ENCODE measurements at regions not wholly inside any gene's neighbourhood (a gene's known extent, or its start where the extent isn't known, plus 50 kb on each side); places are given as distances from the start of the nearest gene placed in this dataset.

DNA sequence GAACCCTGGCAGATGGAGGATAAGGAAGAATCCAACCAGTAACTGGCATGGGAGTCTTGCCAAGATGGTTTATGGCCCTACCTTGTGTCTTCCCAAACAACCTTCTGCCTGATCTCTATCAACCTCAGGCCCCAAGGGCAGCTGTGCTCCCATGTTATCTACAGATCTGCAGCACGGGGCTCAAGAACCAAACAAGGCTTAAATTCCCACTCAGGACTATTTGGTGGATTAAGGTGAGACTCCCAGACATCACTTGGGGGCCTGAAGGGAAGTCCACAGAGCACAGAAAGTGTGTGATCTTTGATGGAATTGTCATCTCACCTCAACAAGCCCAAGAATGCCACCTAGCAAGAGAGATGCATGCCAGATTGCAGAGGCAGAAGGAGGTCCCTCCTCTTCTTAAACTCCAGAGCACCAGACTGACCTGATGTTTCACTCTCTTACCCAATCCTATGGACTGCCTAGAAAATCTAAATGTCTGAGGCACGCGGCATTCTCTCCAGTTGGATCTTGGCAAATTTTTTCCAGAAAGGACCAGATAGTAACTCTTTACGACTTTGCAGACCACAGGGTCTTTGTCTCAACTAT, 759.5 kb upstream of the TBX3 start:
- Mint-ChIP-seq H3K27ac (no peak overlapping the region), H3K4me3 (no peak overlapping the region), H3K4me1 (no peaks in the 10 kb centered on the region), H3K36me3 (no peaks in the 10 kb centered on the region), H3K9me3 (peaks cover 0 to 2% (median 1%) of the 10 kb centered on the region in 6 donors), H3K27me3 (ENCODE audit: low read depth in 3 of 3) (peaks cover 0 to 2% (median 2%) of the 10 kb centered on the region in 3 donors)
- DNase-seq, result no peak

DNA sequence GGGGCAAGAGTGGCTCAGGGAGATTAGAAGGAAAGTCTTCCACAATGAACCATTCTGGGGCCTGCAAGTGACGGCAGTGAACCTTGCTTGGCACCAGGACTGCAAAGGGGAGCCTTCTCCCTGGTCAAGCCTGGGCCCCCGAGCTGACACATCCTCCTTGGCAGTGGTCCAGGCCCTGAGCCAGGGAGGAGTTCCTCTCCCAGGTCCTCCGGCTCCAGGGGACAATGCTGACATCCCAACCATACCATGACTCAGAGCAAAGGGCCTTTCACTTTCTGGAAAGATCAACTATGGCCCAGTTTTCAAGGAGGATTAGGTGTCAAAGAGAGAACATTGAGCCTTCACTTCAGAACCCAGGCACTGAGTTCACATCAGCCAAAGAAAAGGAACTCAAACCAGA, 756.5 kb upstream of the TBX3 start:
- Mint-ChIP-seq H3K9me3 (peaks cover 0 to 5% (median 2%) of the 10 kb centered on the region in 6 donors), H3K36me3 (no peaks in the 10 kb centered on the region), H3K27me3 (ENCODE audit: low read depth in 3 of 3) (peaks cover 0 to 5% (median 2%) of the 10 kb centered on the region in 3 donors), H3K4me1 (no peaks in the 10 kb centered on the region), H3K27ac (no peak overlapping the region), H3K4me3 (no peak overlapping the region)
- no peak for DNase-seq

DNA sequence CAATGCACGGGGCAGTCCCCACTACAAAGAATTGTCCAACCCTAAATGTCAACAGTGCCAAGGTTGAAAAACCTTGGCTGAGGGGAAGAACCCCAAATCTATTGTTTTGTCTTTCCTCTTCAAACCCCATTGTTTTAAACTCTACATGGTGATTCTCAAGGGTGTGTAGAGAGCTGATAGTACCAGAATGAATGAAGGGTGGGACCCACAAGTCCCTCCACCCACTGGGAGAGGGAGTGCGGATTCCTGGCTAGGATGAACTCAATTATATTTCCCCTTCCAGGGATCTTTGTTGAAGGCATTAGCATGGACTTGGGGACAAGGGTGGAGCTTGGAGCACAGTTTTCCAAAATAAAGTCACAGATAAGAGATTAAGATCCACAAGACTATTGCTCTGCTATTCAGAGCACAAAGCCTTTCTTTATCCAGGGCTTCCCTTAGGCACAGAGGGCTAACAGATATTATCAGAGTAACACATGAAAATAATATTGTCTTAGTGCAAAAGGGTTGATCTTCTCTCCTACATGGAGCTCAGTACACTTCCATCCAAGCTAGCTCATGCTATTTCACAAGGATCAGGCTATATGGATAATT, 755.1 kb upstream of the TBX3 start:
- DNase-seq, result no peak
- Mint-ChIP-seq H3K4me1 (no peaks in the 10 kb centered on the region), H3K36me3 (no peaks in the 10 kb centered on the region), H3K4me3 (no peak overlapping the region), H3K27me3 (ENCODE audit: low read depth in 3 of 3) (peaks cover 0 to 5% (median 2%) of the 10 kb centered on the region in 3 donors), H3K9me3 (peaks cover 0 to 5% (median 2%) of the 10 kb centered on the region in 6 donors), H3K27ac (no peak overlapping the region)

DNA sequence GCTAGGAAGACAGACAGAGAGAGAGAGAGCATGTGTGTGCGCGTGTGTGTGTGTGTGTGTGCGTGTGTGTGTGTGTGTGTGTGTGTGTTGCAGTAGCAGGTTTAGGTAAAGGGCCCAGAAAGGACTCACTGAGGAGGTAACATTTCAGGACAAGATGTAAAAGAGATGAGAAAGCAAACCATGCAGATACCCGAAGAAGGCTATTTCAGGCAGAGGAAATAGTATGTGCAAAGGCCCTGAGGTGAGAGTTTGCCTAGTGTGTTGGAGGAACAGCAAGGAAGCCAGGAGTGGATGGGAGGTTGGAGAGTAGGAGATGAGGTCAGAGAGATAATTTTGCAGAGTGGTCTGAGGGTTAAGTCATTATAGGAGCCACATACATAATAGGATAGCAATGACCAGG, 754.3 kb upstream of the TBX3 start:
- Mint-ChIP-seq H3K36me3 (no peaks in the 10 kb centered on the region), H3K27ac (no peak overlapping the region), H3K9me3 (peaks cover 0 to 5% (median 3%) of the 10 kb centered on the region in 6 donors), H3K27me3 (ENCODE audit: low read depth in 3 of 3) (peaks cover 0 to 5% (median 2%) of the 10 kb centered on the region in 3 donors), H3K4me1 (no peaks in the 10 kb centered on the region), H3K4me3 (no peak overlapping the region)
- DNase-seq, result no peak

DNA sequence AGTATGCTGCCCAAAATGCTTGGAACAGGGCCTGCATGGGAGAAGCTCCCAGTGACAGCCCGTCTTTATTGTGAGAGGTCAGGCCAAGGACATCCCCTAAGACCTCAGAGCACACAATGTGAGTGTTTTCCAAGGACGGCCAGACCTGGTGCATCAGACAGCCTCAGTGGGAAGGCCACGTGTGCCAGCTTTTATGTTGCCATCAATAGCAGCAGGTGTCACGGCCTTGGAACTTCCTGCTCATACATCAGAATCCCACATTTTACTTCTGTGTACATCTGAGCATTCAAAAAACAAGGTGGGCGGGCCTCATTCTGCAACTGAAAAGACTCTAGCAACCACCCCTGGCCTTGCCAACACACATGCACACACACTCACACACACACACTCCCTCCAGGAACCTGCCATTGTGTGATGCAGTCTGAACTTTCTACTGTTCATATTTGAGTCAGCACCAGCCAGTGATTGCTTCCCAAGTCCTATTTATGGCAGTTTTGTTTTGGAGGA, 753.1 kb upstream of the TBX3 start:
- Mint-ChIP-seq H3K27me3 (ENCODE audit: low read depth in 3 of 3) (peaks cover 0 to 5% (median 5%) of the 10 kb centered on the region in 3 donors), H3K9me3 (peaks cover 0 to 5% (median 3%) of the 10 kb centered on the region in 6 donors), H3K27ac (no peak overlapping the region), H3K36me3 (no peaks in the 10 kb centered on the region), H3K4me3 (no peak overlapping the region), H3K4me1 (no peaks in the 10 kb centered on the region)
- no peak for DNase-seq

DNA sequence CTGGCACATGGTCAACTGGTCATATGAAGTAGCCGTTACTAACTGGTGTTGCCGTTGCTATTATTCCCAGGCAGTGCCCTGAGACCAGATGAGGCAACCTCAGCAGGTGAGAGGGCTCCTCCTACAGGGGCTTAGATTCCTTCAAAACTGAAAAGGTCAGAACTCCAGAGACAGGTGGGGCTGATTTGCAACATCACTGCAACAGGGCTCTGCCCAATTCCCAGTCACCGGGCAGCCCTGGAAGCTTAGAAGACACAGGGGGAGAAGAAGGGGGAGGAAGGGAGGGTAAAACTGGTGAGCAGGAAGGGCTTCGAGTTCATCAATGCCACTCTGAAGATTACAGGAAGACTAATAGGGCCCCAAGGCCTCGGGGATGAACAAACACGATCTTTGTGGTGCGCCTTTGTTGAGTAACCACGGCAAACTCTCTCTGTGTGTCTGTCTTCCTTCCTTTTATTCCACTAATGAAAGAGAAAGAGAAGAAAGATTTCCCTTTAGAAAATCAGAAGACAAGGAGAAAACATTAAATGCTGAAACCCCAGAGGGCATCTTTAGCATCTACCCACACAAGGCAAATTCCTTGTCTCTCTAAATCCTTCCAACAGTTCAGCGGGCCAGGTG, 749.1 kb upstream of the TBX3 start:
- Mint-ChIP-seq H3K9me3 (peaks cover 0 to 5% (median 2%) of the 10 kb centered on the region in 6 donors), H3K27ac (no peak overlapping the region), H3K27me3 (ENCODE audit: low read depth in 3 of 3) (peaks cover 0 to 2% (median 2%) of the 10 kb centered on the region in 3 donors), H3K4me1 (no peaks in the 10 kb centered on the region), H3K36me3 (no peaks in the 10 kb centered on the region), H3K4me3 (no peak overlapping the region)
- no peak for DNase-seq

DNA sequence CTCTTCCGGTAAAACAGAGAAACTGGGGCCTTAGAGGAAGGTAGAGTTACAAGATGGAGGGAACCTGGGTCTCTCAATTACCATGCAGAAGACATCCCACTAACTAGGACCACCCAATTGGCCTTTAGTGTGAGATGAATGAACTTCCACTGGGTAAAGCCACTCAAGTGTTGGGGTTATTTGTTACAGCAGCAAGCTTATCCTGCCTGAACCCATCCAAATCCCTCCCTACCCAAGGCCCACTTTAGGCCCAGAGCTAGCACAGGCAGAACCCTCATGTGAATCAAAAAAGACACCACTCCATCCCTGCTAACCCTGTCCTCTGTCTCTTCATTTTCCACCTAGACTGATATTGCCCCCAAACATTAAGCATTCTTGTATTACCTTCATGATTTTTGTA, 746.7 kb upstream of the TBX3 start:
- H3K36me3 Mint-ChIP-seq, result no peaks in the 10 kb centered on the region
- H3K4me1 Mint-ChIP-seq, result no peaks in the 10 kb centered on the region
- no peak overlapping the region for H3K27ac Mint-ChIP-seq
- H3K4me3 Mint-ChIP-seq, result no peak overlapping the region
- peaks cover 0 to 3% (median 2%) of the 10 kb centered on the region in 3 donors for H3K27me3 Mint-ChIP-seq (ENCODE audit: low read depth in 3 of 3)
- no peak for DNase-seq
- H3K9me3 Mint-ChIP-seq, result peaks cover 0 to 5% (median 2%) of the 10 kb centered on the region in 6 donors

DNA sequence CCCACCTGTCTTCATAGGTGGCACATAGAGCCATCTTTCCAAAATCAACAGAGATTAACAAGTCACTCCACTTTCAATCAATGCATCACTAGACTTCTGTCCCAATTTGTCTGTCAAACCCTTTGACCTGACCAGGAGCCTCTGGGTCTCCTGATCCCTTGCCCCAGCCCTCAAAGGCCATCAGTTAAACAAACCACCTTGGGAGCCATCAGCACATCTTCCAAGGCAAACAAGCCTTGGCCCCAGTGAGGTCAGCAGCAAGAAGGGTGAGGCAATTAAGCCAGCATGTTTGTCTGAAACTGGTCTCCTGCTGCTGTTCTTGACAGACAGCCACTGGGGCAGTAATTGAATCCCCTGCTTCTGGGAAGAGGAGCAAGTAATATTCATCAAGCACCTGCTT, 742.8 kb upstream of the TBX3 start:
- peaks cover 0 to 3% (median under 1%) of the 10 kb centered on the region in 6 donors for H3K9me3 Mint-ChIP-seq
- no peak overlapping the region for H3K4me3 Mint-ChIP-seq
- no peaks in the 10 kb centered on the region for H3K36me3 Mint-ChIP-seq
- H3K27ac Mint-ChIP-seq, result no peak overlapping the region
- DNase-seq, result no peak
- peaks cover 0 to 3% (median 2%) of the 10 kb centered on the region in 3 donors for H3K27me3 Mint-ChIP-seq (ENCODE audit: low read depth in 3 of 3)
- no peaks in the 10 kb centered on the region for H3K4me1 Mint-ChIP-seq

DNA sequence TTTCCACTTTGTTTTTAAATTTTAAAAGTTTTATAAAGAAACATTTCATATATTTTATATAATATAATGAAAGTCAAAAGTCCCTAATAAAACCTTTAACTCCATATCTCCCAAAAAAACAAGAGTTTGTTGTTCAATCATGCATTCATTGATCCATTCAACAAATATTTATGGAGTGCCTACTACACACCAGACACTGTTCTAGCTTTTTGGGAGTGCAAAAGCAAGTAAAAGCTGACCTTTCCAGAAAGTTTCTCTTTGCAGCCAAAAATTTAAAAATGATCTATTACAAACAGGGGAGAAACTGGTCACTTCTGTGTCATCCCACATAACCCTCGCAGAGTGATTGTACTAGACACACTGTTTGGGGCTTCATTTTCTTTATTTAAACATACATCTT, 740.0 kb upstream of the TBX3 start:
- H3K4me1 Mint-ChIP-seq, result no peaks in the 10 kb centered on the region
- DNase-seq, result no peak
- no peaks in the 10 kb centered on the region for H3K36me3 Mint-ChIP-seq
- H3K9me3 Mint-ChIP-seq, result peaks cover 0 to 2% (median 0%) of the 10 kb centered on the region in 6 donors
- no peak overlapping the region for H3K27ac Mint-ChIP-seq
- H3K27me3 Mint-ChIP-seq (ENCODE audit: low read depth in 3 of 3), result peaks cover 0 to 2% (median 2%) of the 10 kb centered on the region in 3 donors
- H3K4me3 Mint-ChIP-seq, result no peak overlapping the region

DNA sequence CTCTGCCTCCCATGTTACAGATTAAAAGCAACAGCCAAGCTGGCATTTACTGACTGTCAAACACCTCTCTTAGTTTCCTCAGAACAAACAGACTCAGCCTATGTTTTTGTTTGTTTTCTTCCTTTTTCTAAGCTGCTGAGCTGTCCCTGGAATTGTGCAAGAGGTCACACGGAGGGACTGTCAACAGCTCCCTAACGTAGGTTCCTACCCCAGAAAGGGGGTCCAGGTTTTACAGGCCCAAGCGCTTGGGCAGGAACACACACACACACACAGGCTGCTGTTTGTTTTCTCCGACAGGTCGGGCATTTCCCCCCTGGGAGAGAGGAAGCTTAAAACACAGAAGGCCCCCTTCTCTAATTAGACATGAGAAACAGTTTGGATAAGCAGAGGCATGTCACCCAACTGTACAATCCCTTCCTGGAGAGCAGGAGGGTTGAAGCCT, 739.6 kb upstream of the TBX3 start:
- Mint-ChIP-seq H3K27ac (no peak overlapping the region), H3K4me3 (no peak overlapping the region), H3K36me3 (no peaks in the 10 kb centered on the region), H3K9me3 (peaks cover 0 to 2% (median 0%) of the 10 kb centered on the region in 6 donors), H3K27me3 (ENCODE audit: low read depth in 3 of 3) (peaks cover 0 to 2% (median 2%) of the 10 kb centered on the region in 3 donors), H3K4me1 (no peaks in the 10 kb centered on the region)
- DNase-seq, result no peak

DNA sequence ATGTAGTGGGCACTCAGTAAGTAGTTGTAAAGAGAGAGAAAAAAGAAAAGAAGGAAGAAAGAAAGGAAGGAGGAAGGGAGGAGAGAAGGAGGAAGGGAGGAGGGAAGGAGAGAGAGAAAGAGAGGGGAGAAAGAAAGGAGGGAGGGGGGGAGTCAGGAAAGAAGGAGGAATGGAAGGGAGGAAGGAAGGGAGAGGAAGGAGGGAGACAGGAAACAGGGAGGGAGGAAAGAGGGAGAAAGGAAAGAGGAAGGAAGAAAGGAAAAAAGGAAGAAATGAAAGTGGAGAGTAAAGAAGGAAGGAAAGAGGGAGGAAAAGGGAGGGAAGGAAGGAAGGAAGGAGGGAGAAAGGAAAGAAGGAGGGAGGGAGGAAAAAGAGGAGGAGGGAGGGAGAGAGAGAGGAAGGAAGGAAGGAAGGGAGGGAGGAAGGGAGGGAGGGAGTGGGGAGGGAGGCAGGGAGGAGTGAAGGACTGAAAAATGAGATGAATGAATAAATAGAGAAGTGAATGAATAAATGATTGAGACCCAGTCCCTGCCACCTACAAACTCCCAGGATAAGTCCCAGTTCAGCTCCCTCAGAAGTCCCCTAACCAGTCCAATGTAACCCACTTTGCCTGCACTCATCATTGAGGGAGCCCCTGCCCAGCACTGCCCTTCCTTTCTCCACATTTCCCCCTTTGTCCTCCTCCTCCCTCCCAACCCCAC, 739.0 kb upstream of the TBX3 start:
- peaks cover 0 to 2% (median 2%) of the 10 kb centered on the region in 3 donors for H3K27me3 Mint-ChIP-seq (ENCODE audit: low read depth in 3 of 3)
- no peak overlapping the region for H3K4me3 Mint-ChIP-seq
- no peaks in the 10 kb centered on the region for H3K36me3 Mint-ChIP-seq
- DNase-seq, result no peak
- H3K9me3 Mint-ChIP-seq, result peaks cover 0 to 2% (median 0%) of the 10 kb centered on the region in 6 donors
- H3K4me1 Mint-ChIP-seq, result no peaks in the 10 kb centered on the region
- H3K27ac Mint-ChIP-seq, result no peak overlapping the region

DNA sequence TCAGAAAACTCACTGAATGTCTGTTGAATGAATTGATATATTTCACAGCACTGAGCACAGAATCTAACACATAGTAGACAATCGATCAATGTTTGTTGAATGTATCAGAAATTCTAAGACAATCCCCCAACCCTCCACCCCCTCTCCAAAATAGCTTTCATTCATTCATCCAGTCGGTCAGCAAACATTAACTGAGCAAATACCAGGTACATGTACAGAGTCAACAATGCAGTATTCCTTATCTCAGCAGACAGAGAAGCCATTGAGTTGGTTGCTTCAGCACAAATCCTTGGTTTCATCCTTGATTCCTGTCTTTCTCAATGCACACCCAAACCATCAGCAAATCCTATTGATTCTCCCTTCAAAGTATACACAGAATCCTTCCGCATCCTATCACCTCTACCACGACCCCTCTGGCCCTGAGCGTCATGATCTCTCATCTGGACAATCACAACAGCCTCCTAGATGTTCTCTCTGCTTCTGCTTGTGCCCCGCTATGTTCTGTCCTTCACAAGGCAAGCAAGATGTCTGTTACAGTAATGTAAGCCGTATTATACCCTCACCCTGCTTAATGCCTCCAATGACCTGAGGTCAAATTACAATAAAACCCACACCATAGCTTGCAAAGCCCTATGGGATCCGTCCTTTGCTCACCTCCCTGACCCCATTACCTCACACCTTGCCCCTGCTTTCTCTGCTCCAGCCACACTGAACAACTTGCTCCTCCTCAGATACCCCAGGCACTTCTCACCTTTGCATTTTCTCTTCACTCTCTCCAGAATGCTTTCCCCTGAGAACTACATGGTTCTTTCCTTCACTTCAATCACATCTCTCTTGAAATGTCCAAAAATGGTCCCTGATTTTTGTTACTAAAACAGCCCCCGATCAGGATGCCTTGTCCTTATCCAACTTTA, 738.1 kb upstream of the TBX3 start:
- Mint-ChIP-seq H3K27me3 (ENCODE audit: low read depth in 3 of 3) (peaks cover 0 to 2% (median 2%) of the 10 kb centered on the region in 3 donors), H3K27ac (no peak overlapping the region), H3K4me3 (no peak overlapping the region), H3K36me3 (no peaks in the 10 kb centered on the region), H3K4me1 (no peaks in the 10 kb centered on the region), H3K9me3 (peaks cover 0 to 2% (median 0%) of the 10 kb centered on the region in 6 donors)
- no peak for DNase-seq

DNA sequence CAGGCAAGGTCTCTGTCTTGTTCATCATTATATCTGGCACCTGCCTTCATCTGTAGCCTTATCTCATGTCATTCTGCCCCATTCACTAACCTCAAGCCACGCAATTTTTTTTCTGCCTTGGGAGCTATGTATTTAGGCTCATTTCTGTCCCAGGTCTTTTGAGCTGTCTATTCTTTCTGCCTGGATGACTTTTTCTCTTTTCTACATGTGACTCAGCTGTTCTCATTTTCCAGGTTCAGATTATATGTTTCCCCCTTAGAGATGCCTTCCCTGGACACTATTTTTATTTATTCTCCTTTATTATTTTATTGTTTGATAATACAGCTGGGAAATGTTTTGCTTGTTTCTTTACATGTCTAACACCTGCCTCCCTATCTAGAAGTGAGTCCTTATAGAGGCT, 737.4 kb upstream of the TBX3 start:
- H3K36me3 Mint-ChIP-seq, result no peaks in the 10 kb centered on the region
- DNase-seq, result no peak
- H3K9me3 Mint-ChIP-seq, result peaks cover 0 to 2% (median 0%) of the 10 kb centered on the region in 6 donors
- no peak overlapping the region for H3K4me3 Mint-ChIP-seq
- peaks cover 0 to 2% (median 0%) of the 10 kb centered on the region in 3 donors for H3K27me3 Mint-ChIP-seq (ENCODE audit: low read depth in 3 of 3)
- H3K27ac Mint-ChIP-seq, result no peak overlapping the region
- no peaks in the 10 kb centered on the region for H3K4me1 Mint-ChIP-seq
